Astrocyte of the cerebellum (primary cell): ENCODE measurements at regions not wholly inside any gene's neighbourhood (a gene's known extent, or its start where the extent isn't known, plus 50 kb on each side); places are given as distances from the start of the nearest gene placed in this dataset.

Source experiments
- DNase-seq: peaks from one replicate; pipeline ENCODE4 v3.0.0-alpha.2; 2011; ENCODE audit warnings: low read depth
- H3K4me3 ChIP-seq: 2 replicates; pipeline ENCODE4 v1.5.1; 2011; ENCODE audit warnings: mild to moderate bottlenecking, low read depth, low read length, moderate library complexity
- CTCF ChIP-seq: IDR thresholded peaks from 2 replicates; pipeline ENCODE4 v1.5.1; 2012; ENCODE audit warnings: low read length, low read depth, moderate library complexity, mild to moderate bottlenecking; ENCODE audit errors: missing control alignments
- in situ Hi-C: cut with HindIII; loops from 2 replicates; pipeline ENCODE4 v1.10.0; 2017; ENCODE audit warnings: low sequenced_read_pairs

GRCh38 chr18:32848826-32849225, 76.0 kb upstream of the KLHL14 start:
- in situ Hi-C loops, result no loop called here
- DNase-seq, result peak; percentile 16
- H3K4me3 ChIP-seq, result no peak overlapping the region
- no peak for TF ChIP-seq CTCF

- no peak for DNase-seq
- no peak for TF ChIP-seq CTCF
- no peak overlapping the region for H3K4me3 ChIP-seq
- in situ Hi-C loops, result no loop called here
Measured at GRCh38 chr18:32847691-32848090, 74.9 kb upstream of the KLHL14 start.

GRCh38 chr18:32846896-32847295, 74.1 kb upstream of the KLHL14 start:
- in situ Hi-C loops, result no loop called here
- TF ChIP-seq CTCF, result no peak
- DNase-seq, result no peak

GRCh38 chr18:32840962-32841361, 68.1 kb upstream of the KLHL14 start:
- no peak for DNase-seq
- in situ Hi-C loops, result no loop called here
- H3K4me3 ChIP-seq, result no peak overlapping the region
- no peak for TF ChIP-seq CTCF

More at GRCh38 chr18:32846896-32847295, 74.1 kb upstream of the KLHL14 start:
- H3K4me3 ChIP-seq, result no peak overlapping the region

GRCh38 chr18:32835951-32836350, 63.1 kb upstream of the KLHL14 start:
- in situ Hi-C loops, result no loop called here
- no peak for TF ChIP-seq CTCF
- no peak for DNase-seq
- H3K4me3 ChIP-seq, result no peak overlapping the region

- TF ChIP-seq CTCF, result no peak
- no peak for DNase-seq
Measured at GRCh38 chr18:32831781-32832180, 59.0 kb upstream of the KLHL14 start.

GRCh38 chr18:32823226-32823625, 50.4 kb upstream of the KLHL14 start:
- no peak overlapping the region for H3K4me3 ChIP-seq
- DNase-seq, result no peak
- in situ Hi-C loops, result no loop called here
- no peak for TF ChIP-seq CTCF

More at GRCh38 chr18:32831781-32832180, 59.0 kb upstream of the KLHL14 start:
- H3K4me3 ChIP-seq, result no peak overlapping the region
- in situ Hi-C loops, result no loop called here
